ENCODE measurements at regions not wholly inside any gene's neighbourhood (a gene's known extent, or its start where the extent isn't known, plus 50 kb on each side); places are given as distances from the start of the nearest gene placed in this dataset.

DNA sequence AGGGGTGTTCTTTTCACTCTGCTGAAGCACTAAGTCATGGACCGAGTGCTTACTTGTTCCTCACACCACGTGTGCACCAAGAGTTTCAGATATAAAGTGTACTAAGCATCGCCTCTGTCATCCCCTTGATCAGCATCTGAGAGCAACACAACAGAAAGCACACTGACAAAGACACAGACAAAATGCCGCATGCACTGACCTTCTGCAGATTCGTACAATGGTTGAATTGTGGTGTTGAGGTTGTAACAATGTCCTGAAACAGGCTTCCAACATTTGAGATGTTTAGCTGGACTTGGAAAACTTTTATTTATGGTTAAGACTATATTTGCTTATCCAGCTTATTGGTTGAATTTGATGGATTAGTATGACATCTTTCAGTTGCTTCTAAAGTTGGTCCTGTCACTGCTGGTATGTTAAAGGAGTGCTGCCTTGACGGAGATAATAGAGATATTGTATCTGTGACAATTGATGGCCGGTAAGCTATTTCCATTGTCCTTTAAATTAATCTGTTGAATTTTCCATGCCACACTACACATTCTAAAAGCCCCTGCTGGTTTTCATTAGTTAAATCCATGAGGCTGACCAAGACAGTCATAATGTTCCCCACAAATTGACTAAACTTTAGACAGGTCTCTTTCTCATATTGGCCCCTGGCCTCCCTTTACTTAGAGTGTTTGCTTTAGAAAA, 99.9 kb downstream of the CBLN2 start:
- TF ChIP-seq, protein P1, sequence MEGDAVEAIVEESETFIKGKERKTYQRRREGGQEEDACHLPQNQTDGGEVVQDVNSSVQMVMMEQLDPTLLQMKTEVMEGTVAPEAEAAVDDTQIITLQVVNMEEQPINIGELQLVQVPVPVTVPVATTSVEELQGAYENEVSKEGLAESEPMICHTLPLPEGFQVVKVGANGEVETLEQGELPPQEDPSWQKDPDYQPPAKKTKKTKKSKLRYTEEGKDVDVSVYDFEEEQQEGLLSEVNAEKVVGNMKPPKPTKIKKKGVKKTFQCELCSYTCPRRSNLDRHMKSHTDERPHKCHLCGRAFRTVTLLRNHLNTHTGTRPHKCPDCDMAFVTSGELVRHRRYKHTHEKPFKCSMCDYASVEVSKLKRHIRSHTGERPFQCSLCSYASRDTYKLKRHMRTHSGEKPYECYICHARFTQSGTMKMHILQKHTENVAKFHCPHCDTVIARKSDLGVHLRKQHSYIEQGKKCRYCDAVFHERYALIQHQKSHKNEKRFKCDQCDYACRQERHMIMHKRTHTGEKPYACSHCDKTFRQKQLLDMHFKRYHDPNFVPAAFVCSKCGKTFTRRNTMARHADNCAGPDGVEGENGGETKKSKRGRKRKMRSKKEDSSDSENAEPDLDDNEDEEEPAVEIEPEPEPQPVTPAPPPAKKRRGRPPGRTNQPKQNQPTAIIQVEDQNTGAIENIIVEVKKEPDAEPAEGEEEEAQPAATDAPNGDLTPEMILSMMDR (IDR thresholded peaks at IDR 0.05) = no peak

- TF ChIP-seq, protein P1 (IDR thresholded peaks at IDR 0.05) = no peak
Observed at GRCh38 chr18:72436401-72436800, 107.7 kb downstream of the CBLN2 start.

DNA sequence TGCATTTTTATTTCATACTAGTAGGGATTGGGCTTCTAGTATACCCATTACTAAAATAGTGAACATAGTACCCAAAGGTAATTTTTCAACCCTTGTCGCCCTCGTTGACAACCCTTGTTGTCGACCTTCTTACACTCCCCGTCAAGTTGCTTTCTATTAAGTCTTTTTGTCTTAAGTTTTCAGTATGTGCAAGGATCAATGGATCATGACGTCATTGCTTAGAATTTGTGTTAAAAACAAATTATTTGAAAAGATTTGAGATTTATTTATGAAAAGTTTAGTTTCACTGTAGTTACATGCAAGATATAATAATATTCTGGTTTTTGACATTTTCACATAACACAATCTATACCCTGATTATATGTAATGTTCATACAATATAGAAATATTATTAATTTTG, 110.4 kb downstream of the CBLN2 start:
- TF ChIP-seq, protein P1 (IDR thresholded peaks at IDR 0.05) = no peak

DNA sequence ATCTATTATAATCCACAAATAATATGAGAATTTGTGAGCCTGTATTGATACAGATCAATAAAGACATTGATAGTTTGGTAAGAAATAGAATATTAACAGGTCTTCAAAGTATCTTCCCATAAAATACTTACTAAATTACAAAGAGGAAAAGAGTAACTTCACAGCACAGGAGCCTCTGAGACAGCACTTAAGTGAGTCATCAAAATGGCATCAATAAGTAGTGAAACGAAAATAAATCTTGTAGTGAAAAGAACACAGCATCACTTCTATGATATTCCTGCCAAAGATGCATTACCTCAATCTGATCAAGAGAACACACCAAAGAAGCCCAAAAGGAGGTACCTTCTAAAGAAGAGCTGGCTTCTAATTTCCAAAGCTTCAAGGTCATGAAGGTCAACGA, 116.4 kb downstream of the CBLN2 start:
- TF ChIP-seq, protein P1 (IDR thresholded peaks at IDR 0.05) = no peak

GRCh38 chr18:72419914-72420313, 124.2 kb downstream of the CBLN2 start:
- TF ChIP-seq, protein P1 (IDR thresholded peaks at IDR 0.05) = no peak

DNA sequence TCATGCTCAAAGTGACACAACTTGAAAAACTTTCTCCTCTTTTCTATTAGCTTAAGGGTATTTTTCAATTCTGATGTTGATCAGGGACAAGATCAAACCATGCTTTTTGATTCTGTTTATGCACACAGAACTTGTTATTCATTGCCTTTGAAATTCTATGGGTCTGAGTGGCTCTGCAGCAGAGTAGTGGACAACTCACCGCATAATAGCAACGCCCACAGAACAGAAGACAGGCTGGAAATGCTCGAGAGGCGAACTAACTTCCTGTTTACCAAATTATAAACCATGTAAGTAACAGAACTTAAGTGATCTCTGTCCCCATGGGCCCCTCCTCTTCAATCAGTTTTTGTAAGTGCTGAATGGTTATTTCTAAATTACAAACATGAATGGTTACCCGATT, 131.2 kb downstream of the CBLN2 start:
- TF ChIP-seq, protein P1 (IDR thresholded peaks at IDR 0.05) = no peak

GRCh38 chr18:72411261-72411660, 132.9 kb downstream of the CBLN2 start:
- TF ChIP-seq, protein P1 (IDR thresholded peaks at IDR 0.05) = no peak

- TF ChIP-seq, protein P1 (IDR thresholded peaks at IDR 0.05) = no peak
Observed at GRCh38 chr18:72410399-72410798, 133.7 kb downstream of the CBLN2 start.
